Stomach (tissue), 8 donors: ENCODE measurements at regions not wholly inside any gene's neighbourhood (a gene's known extent, or its start where the extent isn't known, plus 50 kb on each side); places are given as distances from the start of the nearest gene placed in this dataset.

Experiments used
- DNase-seq, 2 donors: peaks; one replicate each; pipeline versions ENCODE4 v3.0.0 to v3.0.0-alpha.2; 2013 to 2019
- H3K27ac ChIP-seq, 5 donors: fragments of 200-600 bp in 4 of 5; sonication (generic) in 4 of 5; one replicate each; pipeline ENCODE4 v1.5.1; 2013 to 2019; ENCODE audit warnings: mild to moderate bottlenecking in 1 of 5, moderate library complexity in 1 of 5
- H3K27me3 ChIP-seq, 3 donors: fragments of 200-600 bp; sonication (generic); one replicate each; pipeline ENCODE4 v1.5.1; 2017 to 2019; ENCODE audit warnings: mixed run types in 1 of 3
- H3K36me3 ChIP-seq, 4 donors: fragments of 200-600 bp; sonication (generic); 1 replicate in 3 of 4; 2 replicates in 1 of 4; pipeline ENCODE4 v1.5.1; 2016 to 2019
- H3K4me1 ChIP-seq, 4 donors: fragments of 200-600 bp; sonication (generic); one replicate each; pipeline ENCODE4 v1.5.1; 2016 to 2019
- H3K4me3 ChIP-seq, 4 donors: fragments of 200-600 bp; sonication (generic) in 3 of 4; one replicate each; pipeline ENCODE4 v1.5.1; 2016 to 2019; ENCODE audit warnings: mild to moderate bottlenecking in 1 of 4
- H3K9me3 ChIP-seq, 4 donors: fragments of 200-600 bp; sonication (generic); one replicate each; pipeline ENCODE4 v1.5.1; 2016 to 2019
- EP300 ChIP-seq: sonication (generic); formaldehyde crosslinking; IDR thresholded peaks from one replicate; pipeline ENCODE4 v1.6.1; 2017; ENCODE audit warnings: antibody characterized with exemption
- POLR2A ChIP-seq, 4 donors: fragments of 450-650 bp; IDR thresholded peaks; one replicate each; pipeline ENCODE4 v1.6.1; 2016; ENCODE audit warnings: antibody characterized with exemption in 4 of 4, control low read depth in 2 of 4, mild to moderate bottlenecking in 1 of 4, moderate library complexity in 1 of 4
- POLR2AphosphoS5 ChIP-seq, 3 donors: sonication (generic); formaldehyde crosslinking; IDR thresholded peaks; one replicate each; pipeline ENCODE4 v1.6.1; 2016; ENCODE audit warnings: antibody characterized with exemption in 3 of 3
- WGBS, 5 donors: extraction: QIAGEN DNeasy Blood & Tissue Kit in 3 of 5; methylation state at CpG; one replicate each; pipeline versions ENCODE4 v1.1.5 to v1.1.7; 2013 to 2018; 5-methylcytosine and 5-hydroxymethylcytosine counted together
- intact Hi-C: fragments of 100-400 bp; cut with DNase I; formaldehyde crosslinking; loops from one replicate; pipeline ENCODE4 v1.15.1; 2023; ENCODE audit warnings: low total_unique reads
- TF ChIP-seq, protein P1 (sequence below), 7 experiments: fragments of 450-650 bp in 4 of 7; fragments of 200-600 bp in 3 of 7; sonication (generic) in 3 of 7; IDR thresholded peaks; one replicate each; pipeline ENCODE4 v1.5.1; 2016 to 2019; ENCODE audit warnings: antibody characterized with exemption in 7 of 7, control low read depth in 2 of 7, mild to moderate bottlenecking in 1 of 7
- donor health status: healthy with polysubstance abuse.
- donor health status: Bipolar disorder and iron deficiency.
- donor health status: healthy.

DNA sequence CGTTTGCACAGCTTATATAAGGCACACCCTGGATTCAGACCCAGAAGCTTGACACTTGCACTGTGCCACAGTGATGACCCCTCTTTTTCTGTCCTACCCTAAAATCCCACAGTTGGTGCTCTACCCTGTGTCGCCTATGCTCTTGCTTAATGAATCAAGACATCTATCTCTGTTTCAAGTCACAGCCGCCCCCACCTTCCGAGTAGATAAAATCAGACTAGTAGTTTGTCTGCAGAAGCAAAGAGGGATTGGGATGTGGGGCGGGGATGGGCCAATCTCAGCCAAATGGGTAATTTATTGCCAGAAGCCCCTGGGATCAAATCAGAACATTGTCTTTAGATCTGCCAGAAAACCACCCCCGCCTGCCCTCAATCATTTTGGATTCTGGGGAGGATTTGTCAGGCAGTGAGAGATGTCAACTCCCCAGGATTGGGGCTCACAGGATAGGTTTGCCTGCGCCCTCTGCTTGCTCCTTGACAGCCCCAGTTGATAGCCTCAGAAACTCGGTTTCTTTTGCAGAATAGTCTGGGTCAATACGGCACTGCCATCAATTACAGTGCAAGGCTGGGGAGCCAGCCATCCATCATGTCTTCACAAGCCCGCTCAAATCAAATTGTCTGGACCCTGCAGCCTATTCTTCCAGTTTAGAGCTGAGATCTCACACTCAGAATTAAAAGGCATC, 520.8 kb downstream of the GRIN2A start:
- H3K4me3 ChIP-seq, result no peak overlapping the region
- H3K4me1 ChIP-seq, result no peaks in the 10 kb centered on the region
- 40 to 54% (median 43%) methylated on average over 10 of the region's 10 CpGs for WGBS, 5 donors
- peaks cover 0 to 26% (median 0%) of the 10 kb centered on the region in 3 donors for H3K27me3 ChIP-seq
- no peaks in the 10 kb centered on the region for H3K36me3 ChIP-seq
- H3K27ac ChIP-seq, result no peak overlapping the region
- DNase-seq, result no peak
- no peaks in the 10 kb centered on the region for H3K9me3 ChIP-seq
- intact Hi-C loops, result no loop called here
- TF ChIP-seq POLR2AphosphoS5 (IDR thresholded peaks at IDR 0.05), result no peak
- no peak for TF ChIP-seq EP300
- TF ChIP-seq POLR2A (IDR thresholded peaks at IDR 0.05), result no peak
- TF ChIP-seq, protein P1, sequence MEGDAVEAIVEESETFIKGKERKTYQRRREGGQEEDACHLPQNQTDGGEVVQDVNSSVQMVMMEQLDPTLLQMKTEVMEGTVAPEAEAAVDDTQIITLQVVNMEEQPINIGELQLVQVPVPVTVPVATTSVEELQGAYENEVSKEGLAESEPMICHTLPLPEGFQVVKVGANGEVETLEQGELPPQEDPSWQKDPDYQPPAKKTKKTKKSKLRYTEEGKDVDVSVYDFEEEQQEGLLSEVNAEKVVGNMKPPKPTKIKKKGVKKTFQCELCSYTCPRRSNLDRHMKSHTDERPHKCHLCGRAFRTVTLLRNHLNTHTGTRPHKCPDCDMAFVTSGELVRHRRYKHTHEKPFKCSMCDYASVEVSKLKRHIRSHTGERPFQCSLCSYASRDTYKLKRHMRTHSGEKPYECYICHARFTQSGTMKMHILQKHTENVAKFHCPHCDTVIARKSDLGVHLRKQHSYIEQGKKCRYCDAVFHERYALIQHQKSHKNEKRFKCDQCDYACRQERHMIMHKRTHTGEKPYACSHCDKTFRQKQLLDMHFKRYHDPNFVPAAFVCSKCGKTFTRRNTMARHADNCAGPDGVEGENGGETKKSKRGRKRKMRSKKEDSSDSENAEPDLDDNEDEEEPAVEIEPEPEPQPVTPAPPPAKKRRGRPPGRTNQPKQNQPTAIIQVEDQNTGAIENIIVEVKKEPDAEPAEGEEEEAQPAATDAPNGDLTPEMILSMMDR (IDR thresholded peaks at IDR 0.05), result no peak

DNA sequence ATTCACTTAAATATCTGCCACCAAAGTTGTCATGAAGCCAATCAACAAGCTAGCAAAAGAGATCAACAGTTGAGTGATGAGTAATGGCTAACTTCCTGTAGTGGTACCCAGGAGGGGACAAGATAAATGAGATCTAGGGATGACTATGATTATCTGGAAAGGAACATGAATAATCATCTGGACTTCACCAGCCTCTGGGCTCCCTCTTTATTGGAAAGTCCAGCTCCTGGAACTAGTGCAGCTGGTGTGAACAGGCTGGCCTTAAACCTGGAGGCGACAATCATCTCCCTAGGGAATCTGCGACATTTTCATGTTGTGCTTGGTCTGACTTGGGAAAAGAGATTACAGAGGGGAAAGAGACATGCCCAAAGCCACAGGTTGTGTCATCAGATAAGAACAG, 518.6 kb downstream of the GRIN2A start:
- Histone ChIP-seq H3K27me3 (peaks cover 0 to 12% (median 0%) of the 10 kb centered on the region in 3 donors), H3K9me3 (no peaks in the 10 kb centered on the region), H3K4me3 (no peak overlapping the region), H3K27ac (no peak overlapping the region), H3K36me3 (no peaks in the 10 kb centered on the region), H3K4me1 (no peaks in the 10 kb centered on the region)
- no peak for DNase-seq
- WGBS, 5 donors, result 77 to 100% (median 95%) methylated on average over 2 of the region's 2 CpGs
- intact Hi-C loops, result no loop called here
- TF ChIP-seq POLR2AphosphoS5 (IDR thresholded peaks at IDR 0.05), result no peak
- no peak for TF ChIP-seq EP300
- no peak for TF ChIP-seq POLR2A (IDR thresholded peaks at IDR 0.05)
- TF ChIP-seq, protein P1 (IDR thresholded peaks at IDR 0.05), result no peak

DNA sequence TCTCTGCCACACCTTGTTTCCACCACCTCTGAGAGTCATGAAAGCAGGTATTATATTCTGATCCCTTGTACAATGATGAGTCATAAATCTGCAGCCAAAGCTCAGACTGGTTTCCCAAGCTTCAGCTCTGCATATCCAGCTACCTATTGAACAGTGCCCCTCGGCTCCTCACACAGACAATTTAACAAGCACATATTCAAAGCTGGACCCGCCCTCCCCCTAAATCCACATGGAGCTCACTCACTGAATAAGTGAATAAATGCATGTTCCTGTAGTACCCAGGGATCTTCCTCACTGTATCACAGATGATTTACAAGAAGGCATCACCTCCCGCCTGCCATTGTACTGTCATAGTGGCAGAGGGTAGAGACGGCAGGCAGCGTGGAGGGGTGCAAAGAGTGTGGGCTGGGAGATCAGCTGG, 516.4 kb downstream of the GRIN2A start:
- H3K4me3 ChIP-seq, result no peak overlapping the region
- no peaks in the 10 kb centered on the region for H3K36me3 ChIP-seq
- TF ChIP-seq POLR2AphosphoS5 (IDR thresholded peaks at IDR 0.05), result no peak
- TF ChIP-seq, protein P1 (IDR thresholded peaks at IDR 0.05), result no peak
- TF ChIP-seq EP300, result no peak
- no peak overlapping the region for H3K27ac ChIP-seq
- DNase-seq, result peak in 1 of 2 donors; percentile 80
- WGBS, 5 donors, result 35 to 54% (median 46%) methylated on average over 5 of the region's 5 CpGs
- H3K4me1 ChIP-seq, result peaks cover 0 to 5% (median 0%) of the 10 kb centered on the region in 4 donors
- H3K9me3 ChIP-seq, result no peaks in the 10 kb centered on the region
- H3K27me3 ChIP-seq, result peaks cover 0 to 2% (median 0%) of the 10 kb centered on the region in 3 donors
- intact Hi-C loops, result no loop called here

DNA sequence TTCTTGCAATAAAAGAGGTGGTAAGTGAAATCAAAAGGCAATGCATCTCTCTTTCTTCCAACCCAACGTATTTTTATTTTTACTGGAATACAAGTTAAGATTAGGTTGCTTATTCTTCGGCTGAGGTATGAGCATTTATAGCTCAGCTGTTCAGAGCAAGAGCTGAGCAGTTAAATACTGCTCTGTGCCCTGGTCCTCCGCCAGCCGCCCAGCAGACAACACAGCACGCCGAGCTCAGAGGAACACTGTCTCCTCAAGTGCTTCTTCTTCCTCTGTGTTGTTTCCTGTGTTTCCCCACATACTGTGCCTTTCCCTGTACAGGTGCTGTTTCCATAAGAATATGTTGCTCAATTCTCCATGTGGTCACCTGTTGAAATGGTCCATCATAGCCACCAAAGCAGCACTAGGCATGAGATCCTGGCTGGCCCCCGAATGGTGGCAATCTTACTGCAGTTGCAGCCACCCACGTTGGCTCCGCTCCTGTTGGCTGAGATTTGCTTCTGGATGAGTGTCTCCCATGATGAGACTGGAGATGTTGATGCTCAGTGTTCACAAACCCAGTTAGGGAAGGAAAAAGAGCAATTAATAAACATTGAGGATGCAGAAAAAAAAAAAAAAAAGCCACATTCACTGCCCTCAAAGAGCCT, 515.3 kb downstream of the GRIN2A start:
- no peaks in the 10 kb centered on the region for H3K27me3 ChIP-seq
- no peak overlapping the region for H3K4me3 ChIP-seq
- intact Hi-C loops, result no loop called here
- TF ChIP-seq POLR2A (IDR thresholded peaks at IDR 0.05) (no peak), EP300 (no peak), POLR2AphosphoS5 (IDR thresholded peaks at IDR 0.05) (no peak)
- TF ChIP-seq, protein P1 (IDR thresholded peaks at IDR 0.05), result no peak
- H3K36me3 ChIP-seq, result no peaks in the 10 kb centered on the region
- no peak for DNase-seq
- no peak overlapping the region for H3K27ac ChIP-seq
- H3K9me3 ChIP-seq, result no peaks in the 10 kb centered on the region
- peaks cover 0 to 5% (median 0%) of the 10 kb centered on the region in 4 donors for H3K4me1 ChIP-seq
- WGBS, 5 donors, result 73 to 85% (median 79%) methylated on average over 9 of the region's 9 CpGs
